Smooth muscle cell of the brain vasculature (primary cell): ENCODE measurements at regions not wholly inside any gene's neighbourhood (a gene's known extent, or its start where the extent isn't known, plus 50 kb on each side); places are given as distances from the start of the nearest gene placed in this dataset.
"Not testable (repeated sequence)": the region's sequence is repeated elsewhere in the genome, so short reads cannot be mapped to it uniquely, and the experiment has no call there.

Source experiments
- DNase-seq: peaks from one replicate; pipeline ENCODE4 v3.0.0-alpha.2; 2012; ENCODE audit warnings: low read depth, low spot score

- DNase-seq = no peak
These were observed 140.2 kb upstream of the KCNK1 start for GRCh38 chr1:233473549-233474204.

- DNase-seq = no peak
These were observed 136.5 kb upstream of the KCNK1 start for GRCh38 chr1:233477359-233477758.

- DNase-seq = no peak
These were observed 135.3 kb upstream of the KCNK1 start for GRCh38 chr1:233478611-233479010.

- DNase-seq = no peak
These were observed 134.6 kb upstream of the KCNK1 start for GRCh38 chr1:233479110-233479890.

- DNase-seq = no peak
These were observed 133.7 kb upstream of the KCNK1 start for GRCh38 chr1:233480198-233480597.

- no peak for DNase-seq
These were observed 131.5 kb upstream of the KCNK1 start for GRCh38 chr1:233482388-233482787.

GRCh38 chr1:233485385-233485784, 128.5 kb upstream of the KCNK1 start:
- DNase-seq = no peak

GRCh38 chr1:233485809-233486398, 128.0 kb upstream of the KCNK1 start:
- no peak for DNase-seq

GRCh38 chr1:233487408-233487807, 126.5 kb upstream of the KCNK1 start:
- no peak for DNase-seq

- DNase-seq = no peak
These were observed 124.5 kb upstream of the KCNK1 start for GRCh38 chr1:233489411-233489810.

- no peak for DNase-seq
These were observed 123.4 kb upstream of the KCNK1 start for GRCh38 chr1:233490488-233490887.

GRCh38 chr1:233491953-233492620, 121.8 kb upstream of the KCNK1 start:
- no peak for DNase-seq

- no peak for DNase-seq
These were observed 116.9 kb upstream of the KCNK1 start for GRCh38 chr1:233496993-233497392.

GRCh38 chr1:233497679-233498078, 116.2 kb upstream of the KCNK1 start:
- DNase-seq = no peak

- no peak for DNase-seq
These were observed 113.8 kb upstream of the KCNK1 start for GRCh38 chr1:233500106-233500505.

GRCh38 chr1:233503366-233503954, 110.4 kb upstream of the KCNK1 start:
- no peak for DNase-seq

- DNase-seq = no peak
These were observed 108.8 kb upstream of the KCNK1 start for GRCh38 chr1:233505130-233505529.

- not testable (repeated sequence) for DNase-seq
These were observed 108.0 kb upstream of the KCNK1 start for GRCh38 chr1:233505889-233506288.

GRCh38 chr1:233509526-233509925, 104.4 kb upstream of the KCNK1 start:
- no peak for DNase-seq

- no peak for DNase-seq
These were observed 101.4 kb upstream of the KCNK1 start for GRCh38 chr1:233512538-233512937.

GRCh38 chr1:233513431-233513830, 100.5 kb upstream of the KCNK1 start:
- DNase-seq = no peak

GRCh38 chr1:233514946-233515391, 98.9 kb upstream of the KCNK1 start:
- DNase-seq = no peak
